ENCODE measurements at regions not wholly inside any gene's neighbourhood (a gene's known extent, or its start where the extent isn't known, plus 50 kb on each side); places are given as distances from the start of the nearest gene placed in this dataset.
A peak's percentile ranks its signal among the peaks of the same experiment; 100 is the strongest.

- peak; percentile 18 to 21 for DNase-seq
These were observed 124.2 kb downstream of the TMEM161B start for GRCh38 chr5:88144219-88145001.

GRCh38 chr5:88143693-88144218 is 124.9 kb downstream of the TMEM161B start:
- DNase-seq, result no peak

- DNase-seq, result peak in 1 of 2 experiments; percentile 19
These were observed 125.6 kb downstream of the TMEM161B start for GRCh38 chr5:88142886-88143692.

- no peak for DNase-seq
These were observed 126.1 kb downstream of the TMEM161B start for GRCh38 chr5:88142636-88142885.

GRCh38 chr5:88140856-88141752 is 127.5 kb downstream of the TMEM161B start:
- peak; percentile 86 to 90 for DNase-seq

- peak; percentile 19 to 28 for DNase-seq
These were observed 128.2 kb downstream of the TMEM161B start for GRCh38 chr5:88140396-88140855.

- no peak for DNase-seq
These were observed 138.3 kb downstream of the TMEM161B start for GRCh38 chr5:88130211-88130815.

- no peak for DNase-seq
These were observed 139.8 kb downstream of the TMEM161B start for GRCh38 chr5:88128813-88129212.

GRCh38 chr5:88119535-88120125 is 149.0 kb downstream of the TMEM161B start:
- DNase-seq, result no peak

- DNase-seq, result no peak
These were observed 150.5 kb downstream of the TMEM161B start for GRCh38 chr5:88118179-88118578.

- no peak for DNase-seq
These were observed 151.1 kb downstream of the TMEM161B start for GRCh38 chr5:88117546-88117945.

- no peak for DNase-seq
These were observed 152.2 kb downstream of the TMEM161B start for GRCh38 chr5:88116396-88116795.

GRCh38 chr5:88115211-88115610 is 153.4 kb downstream of the TMEM161B start:
- no peak for DNase-seq

- no peak for DNase-seq
These were observed 155.2 kb downstream of the TMEM161B start for GRCh38 chr5:88113429-88113828.

- no peak for DNase-seq
These were observed 158.8 kb downstream of the TMEM161B start for GRCh38 chr5:88109818-88110217.

- no peak for DNase-seq
These were observed 160.0 kb downstream of the TMEM161B start for GRCh38 chr5:88108490-88109279.

GRCh38 chr5:88094906-88095496 is 173.6 kb downstream of the TMEM161B start:
- no peak for DNase-seq

- DNase-seq, result no peak
These were observed 174.2 kb downstream of the TMEM161B start for GRCh38 chr5:88094403-88094802.

GRCh38 chr5:88093765-88094164 is 174.9 kb downstream of the TMEM161B start:
- DNase-seq, result no peak

GRCh38 chr5:88092958-88093605 is 175.6 kb downstream of the TMEM161B start:
- DNase-seq, result no peak

Measured in activated T-cell treated with anti-CD3 and anti-CD28 coated beads, Interleukin-2, amount 50 U/mL, for 48 hours (primary cell).